Fibroblast of mammary gland (primary cell): ENCODE measurements at regions not wholly inside any gene's neighbourhood (a gene's known extent, or its start where the extent isn't known, plus 50 kb on each side); places are given as distances from the start of the nearest gene placed in this dataset.

ENCODE experiments used
- DNase-seq: peaks from one replicate; pipeline ENCODE4 v3.0.0-alpha.2; 2010; ENCODE audit warnings: low read depth
- H3K4me3 ChIP-seq: 2 replicates; pipeline ENCODE4 v1.5.1; 2011; ENCODE audit warnings: low read depth, mild to moderate bottlenecking, low read length, moderate library complexity; ENCODE audit not compliant: control insufficient read depth
- CTCF ChIP-seq: conservative IDR thresholded peaks from 2 replicates; pipeline ENCODE4 v1.5.1; 2011; ENCODE audit warnings: low read depth, low read length, inconsistent platforms; ENCODE audit not compliant: control insufficient read depth, insufficient read depth

- H3K4me3 ChIP-seq = no peak overlapping the region
- TF ChIP-seq CTCF = no peak
- no peak for DNase-seq
These were observed 54.3 kb upstream of the SLC2A12 start for GRCh38 chr6:134106702-134107101.

- H3K4me3 ChIP-seq = no peak overlapping the region
- DNase-seq = no peak
- no peak for TF ChIP-seq CTCF
These were observed 53.5 kb upstream of the SLC2A12 start for GRCh38 chr6:134105940-134106339.

GRCh38 chr6:134103006-134103405 lies 50.6 kb upstream of the SLC2A12 start:
- DNase-seq = no peak
- no peak overlapping the region for H3K4me3 ChIP-seq
- no peak for TF ChIP-seq CTCF
